IMR-90 (cell line): ENCODE measurements at regions not wholly inside any gene's neighbourhood (a gene's known extent, or its start where the extent isn't known, plus 50 kb on each side); places are given as distances from the start of the nearest gene placed in this dataset.

Experiments
- CEBPB ChIP-seq: IDR thresholded peaks from 2 replicates; pipeline ENCODE4 v1.6.1; 2012; ENCODE audit warnings: low read depth, low read length, improper control_type of control experiment
- CTCF ChIP-seq: conservative IDR thresholded peaks from 2 replicates; pipeline ENCODE4 v1.5.1; 2012; ENCODE audit warnings: mild to moderate bottlenecking, low read depth, low read length, improper control_type of control experiment
- ELK1 ChIP-seq: fragments of 150-350 bp; IDR thresholded peaks from 2 replicates; pipeline ENCODE4 v1.6.1; 2016; ENCODE audit warnings: low read depth, mild to moderate bottlenecking, low read length, moderate library complexity, borderline replicate concordance
- MAFK ChIP-seq: IDR thresholded peaks from 2 replicates; pipeline ENCODE4 v1.6.1; 2012; ENCODE audit warnings: low read depth, low read length, improper control_type of control experiment
- MAZ ChIP-seq: IDR thresholded peaks from 2 replicates; pipeline ENCODE4 v1.6.1; 2012; ENCODE audit warnings: low read depth, mild to moderate bottlenecking, low read length, improper control_type of control experiment, moderate library complexity, borderline replicate concordance
- MXI1 ChIP-seq: IDR thresholded peaks from 2 replicates; pipeline ENCODE4 v1.6.1; 2012; ENCODE audit warnings: low read depth, mild to moderate bottlenecking, low read length, moderate library complexity, borderline replicate concordance
- NFE2L2 ChIP-seq: fragments of 150-350 bp; IDR thresholded peaks from 2 replicates; pipeline ENCODE4 v1.6.1; 2016; ENCODE audit warnings: low read depth, mild to moderate bottlenecking, low read length
- POLR2A ChIP-seq: IDR thresholded peaks from 2 replicates; pipeline ENCODE4 v1.6.1; 2012; ENCODE audit warnings: mild to moderate bottlenecking, low read depth, low read length
- RAD21 ChIP-seq: IDR thresholded peaks from 2 replicates; pipeline ENCODE4 v1.6.1; 2012; ENCODE audit warnings: low read length, improper control_type of control experiment
- RCOR1 ChIP-seq: IDR thresholded peaks from 2 replicates; pipeline ENCODE4 v1.6.1; 2012; ENCODE audit warnings: mild to moderate bottlenecking, low read length, improper control_type of control experiment; ENCODE audit not compliant: insufficient replicate concordance
- RFX5 ChIP-seq: IDR thresholded peaks from 2 replicates; pipeline ENCODE4 v1.8.0; 2012; ENCODE audit warnings: low read depth, mild to moderate bottlenecking, low read length, moderate library complexity
- SMC3 ChIP-seq: fragments of 150-350 bp; IDR thresholded peaks from 2 replicates; pipeline ENCODE4 v1.6.1; 2016; ENCODE audit warnings: low read depth, mild to moderate bottlenecking, antibody characterized with exemption, low read length, moderate library complexity
- USF2 ChIP-seq: fragments of 150-350 bp; IDR thresholded peaks from 2 replicates; pipeline ENCODE4 v1.6.1; 2017; ENCODE audit warnings: mild to moderate bottlenecking, antibody characterized with exemption, low read length, low read depth

GRCh38 chr18:73331212-73331772, 463.5 kb upstream of the NETO1 start:
- TF ChIP-seq ELK1 (no peak), CTCF (no peak), RFX5 (no peak), MAFK (no peak), POLR2A (no peak), MXI1 (no peak), CEBPB (no peak), SMC3 (no peak), RAD21 (no peak), USF2 (no peak), MAZ (no peak), RCOR1 (no peak), NFE2L2 (no peak)
